HG02623 (cell line): ENCODE measurements at regions not wholly inside any gene's neighbourhood (a gene's known extent, or its start where the extent isn't known, plus 50 kb on each side); places are given as distances from the start of the nearest gene placed in this dataset.
A peak's percentile ranks its signal among the peaks of the same experiment; 100 is the strongest.

Source experiments
- ATAC-seq: cut with Tn5 transposase; IDR thresholded peaks from one replicate; pipeline ENCODE4 v1.9.1; 2021; ENCODE audit warnings: moderate library complexity; ENCODE audit not compliant: unreplicated experiment

DNA sequence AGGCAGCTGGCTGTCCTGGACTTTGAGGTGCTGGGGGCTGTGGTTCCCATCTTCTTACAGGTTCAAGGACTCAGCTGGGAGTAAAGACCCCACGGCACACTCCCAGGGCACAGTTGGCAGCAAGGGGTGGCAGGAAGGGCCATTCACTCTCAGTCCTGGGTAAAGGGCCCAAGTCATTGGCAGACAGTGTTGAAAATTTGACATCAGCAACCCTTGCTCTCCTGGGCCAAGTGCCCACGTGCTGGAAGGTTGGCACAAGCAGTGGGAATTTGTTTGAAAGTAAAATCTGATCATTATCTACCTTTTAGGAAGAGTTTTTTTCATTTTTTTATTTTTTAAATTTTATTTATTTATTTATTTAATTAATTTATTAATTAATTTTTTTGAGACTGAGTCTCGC is 241.6 kb upstream of the MKI67 start:
- ATAC-seq: no peak

DNA sequence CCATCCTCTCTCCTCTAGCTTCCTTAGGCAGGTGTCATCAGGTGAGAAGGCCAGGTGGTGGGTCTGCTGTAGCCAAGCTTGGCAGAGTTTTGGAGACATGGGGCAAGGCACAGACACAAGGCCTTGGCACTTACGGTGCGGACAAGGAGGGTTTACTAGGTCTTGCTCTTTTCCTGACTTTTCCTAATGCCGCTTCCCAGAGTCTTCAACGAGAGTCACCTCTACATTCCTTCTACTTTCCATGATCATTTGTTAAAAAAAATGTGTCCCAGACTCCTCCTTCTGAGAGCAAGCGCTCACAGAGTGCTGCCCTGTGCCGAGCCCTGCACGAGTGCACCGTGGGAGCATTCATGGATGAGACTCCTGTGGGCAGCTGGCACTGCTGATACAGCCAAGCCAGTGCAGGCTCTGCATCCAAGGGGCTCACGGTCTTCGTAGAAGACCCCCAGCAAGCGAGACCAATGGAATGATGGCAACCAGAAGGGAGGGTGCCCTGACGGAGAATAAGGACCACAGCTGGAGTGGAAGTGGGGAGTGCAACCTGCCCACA is 243.0 kb upstream of the MKI67 start:
- no peak for ATAC-seq

DNA sequence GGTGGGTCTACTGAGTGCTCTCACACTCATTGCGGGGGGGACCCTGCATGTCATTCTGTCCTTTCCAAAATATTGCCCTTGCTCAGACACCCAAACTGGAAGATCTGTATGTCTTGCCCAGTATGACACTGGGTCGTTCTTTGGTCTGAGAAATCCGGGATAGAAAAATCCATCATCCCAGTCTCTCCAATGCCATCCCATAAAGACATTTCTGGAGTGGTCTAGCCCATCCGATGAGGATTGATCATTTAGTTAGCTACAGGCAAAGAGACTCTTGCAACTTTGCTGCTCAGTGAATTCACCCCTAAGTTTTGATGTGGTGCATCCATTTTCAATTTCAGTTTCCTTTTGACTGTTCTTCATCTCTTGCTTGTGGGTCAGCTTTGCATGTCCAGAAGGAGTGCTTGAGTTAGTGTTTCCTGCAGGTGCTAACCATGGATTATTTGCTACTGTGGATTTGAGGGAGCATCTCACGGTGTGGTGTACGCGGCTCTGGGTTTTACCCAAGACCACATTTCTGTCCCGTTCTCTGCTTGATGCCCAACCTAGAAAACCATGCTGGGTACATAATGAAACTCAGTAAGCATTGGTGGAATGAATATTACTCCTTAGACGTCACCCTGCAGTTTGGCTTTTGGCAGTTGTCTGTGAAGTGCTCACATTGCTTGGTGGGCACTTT is 247.0 kb upstream of the MKI67 start:
- ATAC-seq: peak; percentile 83

DNA sequence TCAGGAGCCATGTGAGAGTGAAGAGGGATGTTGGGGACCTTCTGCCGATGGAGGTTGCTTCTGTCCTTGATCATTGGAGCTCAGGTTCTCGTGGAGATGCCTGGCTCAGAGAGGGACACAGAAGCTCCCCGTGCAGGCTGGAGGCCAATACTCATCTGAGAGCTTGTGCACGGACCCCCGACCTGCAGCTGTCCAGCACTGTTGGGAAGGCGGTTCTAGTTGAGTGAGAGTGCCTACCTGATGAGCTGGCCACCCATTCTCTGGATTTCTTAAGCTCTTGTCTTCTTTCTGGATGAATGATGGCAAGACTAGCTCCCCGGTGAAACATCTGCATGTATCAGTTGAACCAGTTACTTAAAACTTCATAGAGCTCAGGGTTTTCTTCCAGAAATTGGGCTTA is 247.6 kb upstream of the MKI67 start:
- no peak for ATAC-seq

DNA sequence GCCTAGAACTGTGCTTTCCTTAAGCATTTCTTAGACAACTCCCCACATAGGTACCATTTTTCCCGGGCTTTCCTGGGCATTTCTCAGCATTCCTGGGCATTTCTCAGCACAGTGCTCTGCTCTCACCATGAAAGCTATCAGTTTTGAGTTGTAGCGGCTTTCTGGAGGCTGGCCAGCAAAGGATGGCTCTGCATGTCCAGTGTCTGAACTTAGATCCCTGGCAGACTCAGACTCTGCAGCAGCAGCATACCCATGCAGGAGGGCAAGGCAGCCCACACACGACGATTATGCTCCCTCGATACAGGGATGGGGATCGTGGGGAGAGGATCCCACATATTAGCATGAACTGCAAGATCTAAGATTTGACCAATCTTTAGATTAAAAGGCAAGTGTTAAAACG is 248.9 kb upstream of the MKI67 start:
- no peak for ATAC-seq

DNA sequence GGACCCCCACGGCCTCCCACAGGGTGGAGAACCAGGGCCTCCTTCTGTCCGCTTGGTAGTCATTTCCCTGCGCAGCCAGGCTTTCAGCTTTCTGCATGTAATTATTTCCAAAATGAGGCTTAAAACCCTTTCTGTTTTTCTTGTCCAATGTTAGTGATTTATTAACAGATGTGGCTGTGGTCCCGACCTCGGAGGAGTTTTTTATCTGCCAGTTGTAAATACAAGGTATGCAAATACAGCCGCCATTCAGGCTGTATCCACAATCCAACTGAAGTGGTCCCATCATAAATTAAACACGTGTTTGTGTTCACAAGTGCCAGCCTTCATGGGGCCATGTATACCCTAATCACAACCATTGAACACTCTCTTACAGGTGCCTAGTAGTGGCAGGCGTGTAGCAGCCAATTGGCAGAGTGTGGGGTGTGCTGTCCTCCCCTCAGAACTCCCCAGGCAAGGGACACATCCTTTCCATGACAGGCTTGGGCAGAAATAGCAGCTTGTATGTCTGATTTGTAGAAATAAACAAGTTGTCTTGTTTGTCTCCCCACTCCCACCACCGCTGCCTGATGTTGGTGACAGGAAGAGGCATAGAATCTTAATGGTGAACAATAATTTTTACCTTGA is 251.3 kb upstream of the MKI67 start:
- no peak for ATAC-seq

DNA sequence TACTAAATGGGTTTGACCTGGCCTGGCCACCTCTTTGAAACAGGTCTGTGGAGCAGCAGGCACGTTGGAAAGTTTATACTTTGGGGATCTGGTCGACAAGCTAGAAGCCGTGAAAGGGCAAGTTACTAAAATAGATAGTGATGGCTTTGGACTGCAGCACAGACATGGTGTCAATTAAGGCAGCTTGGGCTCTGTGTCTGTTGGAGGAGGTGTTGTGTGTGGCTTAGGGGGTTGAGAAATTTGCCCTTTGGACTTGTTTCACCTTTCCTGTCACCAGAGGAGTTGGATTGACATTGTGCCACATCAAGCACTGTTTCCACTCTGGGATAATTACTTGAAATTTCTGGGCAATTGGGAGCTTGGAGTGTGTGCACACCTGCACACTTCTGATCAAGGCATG is 251.8 kb upstream of the MKI67 start:
- ATAC-seq: no peak

DNA sequence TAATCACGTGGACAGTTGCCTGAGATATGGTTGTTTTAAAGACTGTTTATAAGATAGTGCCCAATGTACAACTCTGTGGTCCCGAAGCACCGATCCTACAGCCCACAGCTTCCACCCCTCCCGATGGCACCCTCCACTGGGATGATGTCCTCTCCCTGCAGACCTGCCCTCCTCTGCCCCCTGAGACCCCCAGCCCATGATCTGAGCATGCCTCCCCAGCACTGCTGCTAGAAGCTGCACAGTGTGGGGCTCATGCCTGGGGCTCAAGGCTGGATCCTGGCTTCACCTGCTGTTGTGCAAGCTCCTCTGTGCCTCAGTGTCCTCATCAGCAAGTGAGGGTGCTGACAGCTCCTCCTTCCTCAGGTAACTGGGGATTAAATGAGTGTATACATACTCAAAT is 254.7 kb upstream of the MKI67 start:
- ATAC-seq: no peak

DNA sequence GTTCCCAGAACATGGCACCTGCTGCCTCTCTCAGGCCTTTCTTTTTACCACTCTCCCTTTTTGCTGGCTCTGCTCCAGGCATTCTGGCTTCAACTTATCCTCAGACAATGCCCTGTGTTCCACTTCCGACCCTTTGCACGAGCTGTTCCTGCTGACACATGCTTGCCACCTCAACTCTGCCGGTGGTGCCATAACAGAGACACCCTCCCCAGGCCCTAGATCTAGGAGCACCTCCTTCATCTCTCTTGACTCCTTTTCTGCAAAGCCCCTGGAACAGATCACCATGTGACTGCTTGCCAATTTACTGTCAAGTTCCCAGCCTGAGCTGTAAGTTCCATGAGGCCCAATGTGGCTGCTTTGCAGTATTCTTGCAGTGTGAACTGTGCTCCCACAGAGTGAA is 256.0 kb upstream of the MKI67 start:
- no peak for ATAC-seq

DNA sequence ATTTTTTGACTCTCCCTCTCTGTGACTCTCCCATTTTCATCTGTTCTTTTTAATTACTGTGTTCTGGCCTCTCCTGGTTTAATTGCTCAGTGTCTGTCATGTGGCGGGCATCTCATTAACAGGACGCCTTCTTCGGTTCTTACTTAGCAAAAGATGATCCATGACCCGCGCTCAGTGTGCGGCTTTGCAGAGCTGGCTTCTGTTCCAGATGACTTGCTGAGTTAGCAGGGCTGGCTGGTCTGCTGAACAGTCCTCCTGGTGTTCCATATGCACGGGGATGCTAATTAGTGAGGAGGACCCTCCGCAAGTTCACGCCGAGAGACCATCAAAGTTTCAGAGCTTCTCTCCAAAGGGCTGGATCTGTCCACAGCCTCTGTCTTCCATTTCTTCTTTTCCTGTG is 258.6 kb upstream of the MKI67 start:
- no peak for ATAC-seq

DNA sequence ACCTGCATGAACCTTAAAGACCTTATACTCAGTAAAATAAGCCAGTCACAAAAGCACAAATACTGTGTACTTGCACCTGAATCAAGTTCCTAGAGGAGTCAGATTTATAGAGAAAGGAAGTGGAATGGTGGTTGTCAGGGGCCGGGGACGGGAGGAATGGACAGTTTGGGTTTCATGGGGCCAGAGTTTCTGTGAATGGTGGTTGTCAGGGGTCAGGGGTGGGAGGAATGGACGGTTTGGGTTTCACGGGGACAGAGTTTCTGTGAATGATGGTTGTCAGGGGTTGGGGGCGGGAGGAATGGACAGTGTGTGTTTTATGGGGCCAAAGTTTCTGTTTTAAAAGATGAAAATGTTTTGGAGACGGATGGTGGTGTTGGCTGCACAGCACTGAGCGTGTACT is 260.0 kb upstream of the MKI67 start:
- ATAC-seq: no peak

DNA sequence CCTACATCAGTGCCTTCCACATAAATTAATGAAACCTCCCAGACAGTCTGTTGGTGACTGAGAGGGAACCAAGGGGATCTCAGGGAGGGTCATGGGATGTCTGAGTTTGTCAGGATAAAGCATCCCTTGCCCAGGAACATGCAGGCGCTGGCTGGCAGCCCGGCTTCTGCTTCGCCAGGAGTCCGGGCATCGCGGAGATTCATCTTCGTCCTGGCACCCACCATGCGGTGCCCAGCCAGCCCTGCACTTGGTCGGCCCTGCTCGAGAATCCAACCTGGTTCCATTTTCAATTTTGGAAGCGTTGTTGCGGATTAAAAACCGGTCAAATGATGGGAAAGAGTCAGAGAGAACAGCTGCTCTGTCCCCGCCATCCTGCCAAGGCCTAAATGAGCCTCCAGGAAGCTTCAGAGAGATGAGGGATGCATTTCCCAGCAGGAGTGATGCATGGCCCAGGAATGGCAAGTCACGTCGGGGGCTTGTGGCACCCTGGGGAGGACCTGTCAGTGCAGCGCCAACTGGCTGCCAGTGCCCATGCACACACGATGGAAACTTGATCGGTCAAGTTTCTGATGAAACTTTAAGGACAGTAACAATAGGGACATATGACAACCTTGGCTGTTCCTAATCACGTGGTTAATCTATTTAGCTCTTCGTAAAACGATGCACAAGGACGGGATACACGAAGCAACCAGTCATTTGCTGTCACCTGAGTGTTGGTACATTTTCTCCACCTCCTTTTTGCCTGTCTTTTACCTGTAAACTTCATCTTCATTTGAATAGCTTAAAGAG is 260.8 kb upstream of the MKI67 start:
- ATAC-seq: no peak

DNA sequence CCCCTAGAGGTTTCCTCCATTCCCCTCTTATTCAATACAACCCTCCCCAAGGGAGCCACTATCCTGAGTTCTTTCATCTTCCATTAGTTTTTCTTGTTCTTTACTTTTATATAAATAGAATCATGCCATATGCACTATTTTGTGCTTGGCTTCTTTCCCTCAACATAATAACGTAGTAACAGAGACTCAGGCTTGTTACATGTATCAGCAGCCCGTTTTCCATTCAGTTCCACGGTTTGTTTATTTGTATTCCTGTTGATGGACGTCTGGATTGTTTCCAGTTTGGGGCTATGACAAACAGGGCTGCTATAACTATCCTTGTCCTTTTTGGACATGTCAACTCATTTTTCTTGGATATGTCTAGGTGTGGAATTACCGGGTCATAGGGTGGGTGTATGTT is 264.4 kb upstream of the MKI67 start:
- no peak for ATAC-seq

DNA sequence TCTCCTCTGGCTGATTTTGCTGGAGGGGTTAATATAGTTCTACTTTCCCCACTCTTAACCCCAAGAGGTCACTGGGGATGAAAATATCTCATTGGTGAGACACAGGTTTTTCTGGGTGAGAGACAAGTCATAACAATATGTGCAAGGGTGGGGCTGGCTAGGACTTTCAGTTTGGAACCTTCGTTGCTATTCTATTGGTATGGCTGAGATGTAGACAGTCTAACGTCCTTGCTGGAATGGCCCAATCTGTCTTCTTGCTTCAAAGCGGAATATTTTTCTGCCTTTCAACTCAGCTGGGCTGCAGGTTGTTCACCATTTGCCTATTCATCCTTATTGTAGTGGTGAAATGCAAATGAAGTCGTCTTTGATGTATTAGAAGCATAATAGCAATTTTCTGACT is 267.3 kb upstream of the MKI67 start:
- ATAC-seq: no peak

DNA sequence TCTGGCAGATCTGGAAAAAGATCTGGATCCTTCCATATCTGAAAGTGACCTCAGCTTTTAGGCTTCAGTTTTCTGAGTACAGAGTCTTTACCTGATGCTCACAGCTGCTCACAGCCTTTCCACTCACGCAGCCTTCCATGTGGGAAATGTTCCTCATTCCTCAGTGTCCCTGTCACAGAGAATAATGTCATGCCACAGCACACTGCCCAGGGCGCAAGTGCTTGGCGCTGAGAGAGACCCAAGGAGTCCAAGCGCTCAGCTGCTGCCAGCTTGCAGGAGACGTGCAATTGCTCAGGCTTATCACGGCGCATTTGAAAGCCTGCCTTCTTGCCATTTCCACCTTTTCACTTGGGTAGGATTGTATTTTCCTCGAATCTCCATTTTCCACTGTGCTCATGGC is 271.9 kb upstream of the MKI67 start:
- no peak for ATAC-seq

DNA sequence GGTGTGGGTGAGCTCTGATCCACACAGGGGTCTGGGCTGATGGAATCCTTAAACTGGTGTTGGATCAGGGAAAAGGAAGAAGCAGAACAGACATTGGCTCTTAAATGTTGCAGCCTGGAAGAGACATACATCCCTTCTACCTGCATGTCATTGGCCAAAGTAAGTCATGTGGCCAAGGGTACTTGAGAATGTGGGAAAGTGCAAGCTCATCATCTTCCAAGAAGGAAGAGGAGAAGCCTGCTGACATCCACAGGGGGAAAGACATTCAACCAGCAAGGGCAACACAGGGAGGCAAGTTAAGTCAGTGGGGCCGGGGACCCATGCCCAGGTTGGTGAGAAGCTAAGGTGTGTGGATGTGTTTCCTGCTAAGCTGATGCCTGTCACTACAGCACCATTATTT is 272.8 kb upstream of the MKI67 start:
- no peak for ATAC-seq

DNA sequence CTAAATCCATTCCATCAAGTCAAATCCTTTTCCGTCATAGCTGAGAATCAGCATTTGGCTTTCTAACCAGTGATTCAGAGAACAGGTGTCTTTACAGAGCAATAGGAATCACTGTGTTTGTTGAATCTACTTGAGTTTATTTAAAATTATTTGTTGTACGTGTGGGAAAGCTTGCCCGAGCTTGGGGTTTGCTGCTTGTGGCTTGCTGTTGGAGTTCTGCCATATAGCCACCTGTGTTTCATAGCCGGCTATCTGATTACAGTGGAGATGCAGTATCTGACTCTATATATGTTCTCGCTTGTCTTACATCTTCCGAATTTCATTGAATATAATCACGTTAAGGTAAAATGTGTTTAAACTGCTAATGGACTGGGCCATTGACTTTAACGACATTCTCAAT is 274.3 kb upstream of the MKI67 start:
- no peak for ATAC-seq

DNA sequence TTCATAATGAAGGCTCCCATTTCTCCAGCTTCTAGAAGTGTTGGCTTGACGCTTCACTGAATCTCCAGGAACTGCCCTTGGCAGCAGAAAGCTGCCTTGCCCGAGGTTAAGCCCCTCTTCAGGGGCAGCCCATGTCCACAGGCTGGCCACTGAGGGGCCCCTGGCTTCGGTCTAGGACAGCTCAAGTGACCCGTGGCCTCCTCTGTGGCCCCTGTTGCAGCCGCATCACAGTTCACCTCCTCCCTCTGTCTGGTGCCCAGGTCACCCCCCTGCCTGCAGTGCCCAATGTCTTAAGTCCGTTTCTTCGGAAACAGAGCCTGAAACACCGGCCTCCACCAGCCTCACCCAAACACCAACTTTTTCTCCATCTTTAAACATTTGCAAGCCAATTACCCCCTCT is 279.2 kb upstream of the MKI67 start:
- no peak for ATAC-seq

DNA sequence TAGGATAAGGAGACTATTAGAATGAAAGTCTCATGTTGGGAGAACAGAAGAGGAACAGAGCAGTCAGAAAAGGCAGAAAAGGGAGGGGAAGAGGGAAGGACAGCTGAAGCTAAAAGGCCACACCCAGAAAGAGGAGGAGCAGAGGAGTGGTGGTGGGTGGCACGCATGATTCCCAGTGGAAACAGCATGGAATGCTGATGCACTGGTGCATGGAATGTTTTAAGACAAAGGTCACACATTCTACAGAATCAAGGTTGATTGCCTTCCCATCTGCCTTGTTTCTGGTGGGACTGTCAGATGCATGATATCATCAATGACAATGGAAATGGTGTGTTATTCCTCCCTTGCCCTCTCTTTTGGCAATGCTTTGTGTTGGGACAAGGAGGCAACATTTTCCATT is 285.4 kb upstream of the MKI67 start:
- ATAC-seq: no peak

DNA sequence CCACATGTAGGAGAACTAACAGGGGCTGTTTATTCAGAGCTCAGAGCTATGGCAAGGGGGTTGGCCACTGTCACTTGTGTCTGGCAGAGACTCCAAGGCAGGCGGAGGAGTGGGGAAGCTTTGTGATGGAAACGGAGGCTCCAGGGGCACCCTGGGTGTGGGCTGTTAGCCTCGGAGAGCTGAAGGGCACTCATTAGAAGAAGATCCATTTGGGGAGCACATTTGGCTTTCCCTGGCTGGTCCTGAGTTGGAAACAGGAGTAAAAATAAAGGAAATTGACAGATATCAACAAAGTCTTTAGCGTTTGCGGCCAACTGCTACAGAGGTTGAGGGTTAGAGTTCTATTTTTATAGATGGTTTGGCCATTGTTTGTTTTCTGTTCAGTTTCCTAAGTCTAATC is 288.3 kb upstream of the MKI67 start:
- no peak for ATAC-seq

DNA sequence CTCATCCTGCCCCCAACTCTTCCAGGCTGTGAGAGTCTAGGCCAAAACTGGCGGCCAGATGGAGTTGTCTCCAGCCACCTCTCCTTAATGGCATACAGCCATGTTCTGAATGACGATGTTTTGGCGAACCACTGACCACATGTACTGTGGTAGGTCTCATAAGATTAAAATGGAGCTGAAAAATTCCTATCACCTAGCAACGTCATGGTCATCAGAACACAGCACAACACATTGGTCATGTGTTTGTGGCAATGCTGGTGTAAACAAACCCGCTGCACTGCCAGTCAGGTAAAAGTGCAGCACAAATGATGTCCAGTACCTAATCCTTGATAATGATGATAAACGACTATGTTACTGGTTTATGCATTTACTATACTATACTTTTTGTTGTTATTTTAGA is 290.0 kb upstream of the MKI67 start:
- no peak for ATAC-seq

DNA sequence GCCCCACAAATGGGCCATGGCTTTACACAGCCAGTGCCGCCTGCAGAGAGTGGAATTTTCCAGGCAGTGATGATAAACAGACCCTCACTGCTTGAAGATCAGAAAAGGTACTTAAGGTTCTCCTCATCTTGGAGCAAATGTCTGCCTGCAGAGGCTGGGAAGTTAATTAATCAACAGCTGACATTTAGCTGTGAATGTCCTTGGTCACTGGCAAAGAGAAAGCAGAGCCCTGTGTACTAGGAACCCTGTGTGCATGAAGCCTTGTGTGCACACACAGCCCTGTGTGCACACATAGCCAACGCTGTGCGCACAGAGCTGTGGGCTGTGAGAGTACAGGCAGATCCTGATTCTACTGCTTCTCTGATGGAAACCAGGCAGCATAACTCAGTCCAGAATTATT is 291.6 kb upstream of the MKI67 start:
- no peak for ATAC-seq
